Thoracic aorta (tissue), 2 donors: ENCODE measurements at regions not wholly inside any gene's neighbourhood (a gene's known extent, or its start where the extent isn't known, plus 50 kb on each side); places are given as distances from the start of the nearest gene placed in this dataset.
"Not testable (repeated sequence)": the region's sequence is repeated elsewhere in the genome, so short reads cannot be mapped to it uniquely, and the experiment has no call there.

Experiments
- ATAC-seq: fragments of 150-250 bp; one replicate; pipeline ENCODE4 v1.8.0; 2017; ENCODE audit warnings: low read depth; ENCODE audit not compliant: insufficient number of reproducible peaks, low FRiP score
- DNase-seq: peaks from one replicate; pipeline ENCODE4 v3.0.0-alpha.2; 2020; ENCODE audit warnings: low spot score
- H3K27ac ChIP-seq, 2 donors: fragments of 200-600 bp; sonication (generic); 1 replicate in 1 of 2; 2 replicates in 1 of 2; pipeline ENCODE4 v1.5.1; 2016; ENCODE audit warnings: mild to moderate bottlenecking in 2 of 2, moderate library complexity in 2 of 2
- H3K27me3 ChIP-seq: fragments of 200-600 bp; sonication (generic); replicated peaks from 2 replicates; pipeline ENCODE4 v1.6.0; 2016; ENCODE audit warnings: mild to moderate bottlenecking; ENCODE audit not compliant: insufficient read depth
- H3K36me3 ChIP-seq: fragments of 200-600 bp; sonication (generic); one replicate; pipeline ENCODE4 v1.5.1; 2016
- H3K4me1 ChIP-seq, 2 donors: fragments of 200-600 bp; sonication (generic); 1 replicate in 1 of 2; 2 replicates in 1 of 2; pipeline versions ENCODE4 v1.5.1 to v1.6.0; 2016; ENCODE audit warnings: low read depth in 2 of 2, mild to moderate bottlenecking in 1 of 2; ENCODE audit not compliant: control insufficient read depth in 1 of 2
- H3K4me3 ChIP-seq: fragments of 200-600 bp; sonication (generic); 2 replicates; pipeline ENCODE4 v1.5.1; 2016; ENCODE audit warnings: mild to moderate bottlenecking
- H3K9me3 ChIP-seq: fragments of 200-600 bp; sonication (generic); 2 replicates; pipeline ENCODE4 v1.5.1; 2016
- TF ChIP-seq, protein P1 (sequence below): fragments of 200-600 bp; sonication (generic); IDR thresholded peaks from one replicate; pipeline ENCODE4 v1.5.1; 2019; ENCODE audit warnings: antibody characterized with exemption

- no peak for ATAC-seq
- TF ChIP-seq, protein P1, sequence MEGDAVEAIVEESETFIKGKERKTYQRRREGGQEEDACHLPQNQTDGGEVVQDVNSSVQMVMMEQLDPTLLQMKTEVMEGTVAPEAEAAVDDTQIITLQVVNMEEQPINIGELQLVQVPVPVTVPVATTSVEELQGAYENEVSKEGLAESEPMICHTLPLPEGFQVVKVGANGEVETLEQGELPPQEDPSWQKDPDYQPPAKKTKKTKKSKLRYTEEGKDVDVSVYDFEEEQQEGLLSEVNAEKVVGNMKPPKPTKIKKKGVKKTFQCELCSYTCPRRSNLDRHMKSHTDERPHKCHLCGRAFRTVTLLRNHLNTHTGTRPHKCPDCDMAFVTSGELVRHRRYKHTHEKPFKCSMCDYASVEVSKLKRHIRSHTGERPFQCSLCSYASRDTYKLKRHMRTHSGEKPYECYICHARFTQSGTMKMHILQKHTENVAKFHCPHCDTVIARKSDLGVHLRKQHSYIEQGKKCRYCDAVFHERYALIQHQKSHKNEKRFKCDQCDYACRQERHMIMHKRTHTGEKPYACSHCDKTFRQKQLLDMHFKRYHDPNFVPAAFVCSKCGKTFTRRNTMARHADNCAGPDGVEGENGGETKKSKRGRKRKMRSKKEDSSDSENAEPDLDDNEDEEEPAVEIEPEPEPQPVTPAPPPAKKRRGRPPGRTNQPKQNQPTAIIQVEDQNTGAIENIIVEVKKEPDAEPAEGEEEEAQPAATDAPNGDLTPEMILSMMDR, result no peak
These were observed 176.5 kb upstream of the CCZ1B start for GRCh38 chr7:7002418-7003062.

DNA sequence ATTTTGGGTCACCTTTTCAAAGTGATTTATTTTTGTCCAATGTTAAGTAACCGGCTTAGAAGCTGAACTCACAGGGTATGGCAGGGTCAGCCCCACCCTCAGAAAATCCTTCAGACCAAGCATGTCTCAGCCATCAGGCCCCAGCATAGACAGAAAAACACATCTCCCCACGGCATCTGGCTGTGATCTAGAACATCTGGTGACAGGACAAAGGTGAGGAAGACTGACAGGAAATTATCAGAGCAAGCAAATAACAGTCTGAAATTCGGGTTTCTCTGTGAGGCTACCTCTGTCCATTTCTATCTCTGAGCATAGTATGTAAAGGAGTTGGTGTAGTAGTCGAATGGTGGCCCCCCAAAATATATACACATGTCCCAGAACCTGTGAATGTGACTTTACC, 177.0 kb upstream of the C1GALT1 start:
- no peak for ATAC-seq
- Histone ChIP-seq H3K4me1 (no peaks in the 10 kb centered on the region), H3K36me3 (no peaks in the 10 kb centered on the region), H3K4me3 (no peak overlapping the region), H3K9me3 (no peaks in the 10 kb centered on the region), H3K27ac (no peak overlapping the region), H3K27me3 (no peaks in the 10 kb centered on the region)
- DNase-seq, result no peak
- TF ChIP-seq, protein P1, result no peak

More at GRCh38 chr7:7002418-7003062, 176.5 kb upstream of the CCZ1B start:
- Histone ChIP-seq H3K9me3 (no peaks in the 10 kb centered on the region), H3K36me3 (no peaks in the 10 kb centered on the region), H3K27ac (no peak overlapping the region), H3K27me3 (no peaks in the 10 kb centered on the region), H3K4me1 (no peaks in the 10 kb centered on the region), H3K4me3 (no peak overlapping the region)
- no peak for DNase-seq

DNA sequence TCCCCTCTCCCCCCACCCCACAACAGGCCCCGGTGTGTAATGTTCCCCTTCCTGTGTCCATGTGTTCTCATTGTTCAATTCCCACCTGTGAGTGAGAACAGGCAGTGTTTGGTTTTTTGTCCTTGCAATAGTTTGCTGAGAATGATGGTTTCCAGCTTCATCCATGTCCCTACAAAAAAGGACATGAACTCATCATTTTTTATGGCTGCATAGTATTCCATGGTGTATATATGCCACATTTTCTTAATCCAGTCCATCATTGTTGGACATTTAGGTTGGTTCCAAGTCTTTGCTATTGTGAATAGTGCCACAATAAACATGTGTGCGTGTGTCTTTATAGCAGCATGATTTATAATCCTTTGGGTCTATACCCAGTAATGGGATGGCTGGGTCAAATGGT, 176.4 kb upstream of the C1GALT1 start:
- H3K9me3 ChIP-seq, H3K27me3 ChIP-seq, H3K4me1 ChIP-seq, H3K27ac ChIP-seq, ATAC-seq, H3K36me3 ChIP-seq, DNase-seq, H3K4me3 ChIP-seq: not testable (repeated sequence)

- not testable (repeated sequence) for H3K4me3 ChIP-seq, DNase-seq, H3K9me3 ChIP-seq, H3K27me3 ChIP-seq, ATAC-seq, H3K27ac ChIP-seq, H3K4me1 ChIP-seq, H3K36me3 ChIP-seq
These were observed 171.1 kb upstream of the C1GALT1 start for GRCh38 chr7:7011241-7011640.

DNA sequence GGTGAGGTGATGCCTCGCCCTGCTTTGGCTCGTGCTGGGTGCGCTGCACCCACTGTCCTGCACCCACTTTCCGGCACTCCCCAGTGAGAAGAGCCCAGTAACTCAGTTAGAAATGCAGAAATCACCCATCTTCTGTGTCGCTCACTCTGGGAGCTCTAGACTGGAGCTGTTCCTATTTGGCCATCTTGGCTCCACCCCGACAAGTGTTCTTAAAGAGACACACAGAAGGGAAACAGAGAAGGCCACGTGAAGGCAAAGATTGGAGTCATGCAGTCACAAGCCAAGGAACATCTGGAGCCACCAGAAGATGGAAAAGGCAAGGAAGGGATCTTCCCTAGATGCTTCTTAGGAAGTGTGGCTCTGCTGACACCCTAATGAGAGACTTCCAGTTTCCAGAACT, 170.6 kb upstream of the C1GALT1 start:
- not testable (repeated sequence) for ATAC-seq, H3K9me3 ChIP-seq, H3K27me3 ChIP-seq, DNase-seq, H3K4me3 ChIP-seq, H3K27ac ChIP-seq, H3K4me1 ChIP-seq, H3K36me3 ChIP-seq

GRCh38 chr7:7014827-7015595, 167.3 kb upstream of the C1GALT1 start:
- H3K4me1 ChIP-seq, result no peaks in the 10 kb centered on the region
- no peaks in the 10 kb centered on the region for H3K27me3 ChIP-seq
- TF ChIP-seq, protein P1, result no peak
- H3K9me3 ChIP-seq, result no peaks in the 10 kb centered on the region
- H3K4me3 ChIP-seq, result no peak overlapping the region
- no peaks in the 10 kb centered on the region for H3K36me3 ChIP-seq
- DNase-seq (no peak), ATAC-seq (no peak)
- H3K27ac ChIP-seq, result no peak overlapping the region
